ENCODE measurements at regions not wholly inside any gene's neighbourhood (a gene's known extent, or its start where the extent isn't known, plus 50 kb on each side); places are given as distances from the start of the nearest gene placed in this dataset.
A peak's percentile ranks its signal among the peaks of the same experiment; 100 is the strongest.

GRCh38 chr4:120163895-120164294 lies 97.2 kb upstream of the MAD2L1 start:
- DNase-seq, result no peak

GRCh38 chr4:120158841-120159463 lies 92.3 kb upstream of the MAD2L1 start:
- no peak for DNase-seq

GRCh38 chr4:120158046-120158445 lies 91.4 kb upstream of the MAD2L1 start:
- DNase-seq, result no peak

GRCh38 chr4:120156120-120156718 lies 89.6 kb upstream of the MAD2L1 start:
- DNase-seq, result peak; percentile 56

GRCh38 chr4:120155287-120155686 lies 88.6 kb upstream of the MAD2L1 start:
- DNase-seq, result no peak

- DNase-seq, result no peak
These were observed 78.0 kb upstream of the MAD2L1 start for GRCh38 chr4:120144634-120145033.

GRCh38 chr4:120144041-120144440 lies 77.4 kb upstream of the MAD2L1 start:
- no peak for DNase-seq

- DNase-seq, result no peak
These were observed 72.7 kb upstream of the MAD2L1 start for GRCh38 chr4:120139392-120139791.

- no peak for DNase-seq
These were observed 66.3 kb upstream of the MAD2L1 start for GRCh38 chr4:120132935-120133334.

GRCh38 chr4:120130786-120131185 lies 64.1 kb upstream of the MAD2L1 start:
- DNase-seq, result no peak
